Ishikawa (cell line): ENCODE measurements at regions not wholly inside any gene's neighbourhood (a gene's known extent, or its start where the extent isn't known, plus 50 kb on each side); places are given as distances from the start of the nearest gene placed in this dataset.

ENCODE experiments used
- CEBPB ChIP-seq: IDR thresholded peaks from 2 replicates; pipeline ENCODE4 v1.6.1; 2012
- CREB1 ChIP-seq: IDR thresholded peaks from 2 replicates; pipeline ENCODE4 v1.6.1; 2012; ENCODE audit warnings: low read depth
- EP300 ChIP-seq: IDR thresholded peaks from 2 replicates; pipeline ENCODE4 v1.6.1; 2012; ENCODE audit warnings: borderline replicate concordance
- FOXM1 ChIP-seq: IDR thresholded peaks from 2 replicates; pipeline ENCODE4 v1.6.1; 2012; ENCODE audit warnings: low read depth, borderline replicate concordance
- RAD21 ChIP-seq: IDR thresholded peaks from 2 replicates; pipeline ENCODE4 v1.6.1; 2012; ENCODE audit warnings: low read depth
- TEAD4 ChIP-seq: IDR thresholded peaks from 2 replicates; pipeline ENCODE4 v1.6.1; 2012
- YY1 ChIP-seq: IDR thresholded peaks from 2 replicates; pipeline ENCODE4 v1.6.1; 2012; ENCODE audit warnings: low read depth
- ZBTB7A ChIP-seq: IDR thresholded peaks from 2 replicates; pipeline ENCODE4 v1.6.1; 2012; ENCODE audit warnings: low read depth
- TF ChIP-seq, protein P1 (sequence below): IDR thresholded peaks from 2 replicates; pipeline ENCODE4 v1.6.1; 2012
- TF ChIP-seq, protein P2 (sequence below): IDR thresholded peaks from 2 replicates; pipeline ENCODE4 v1.6.1; 2012

DNA sequence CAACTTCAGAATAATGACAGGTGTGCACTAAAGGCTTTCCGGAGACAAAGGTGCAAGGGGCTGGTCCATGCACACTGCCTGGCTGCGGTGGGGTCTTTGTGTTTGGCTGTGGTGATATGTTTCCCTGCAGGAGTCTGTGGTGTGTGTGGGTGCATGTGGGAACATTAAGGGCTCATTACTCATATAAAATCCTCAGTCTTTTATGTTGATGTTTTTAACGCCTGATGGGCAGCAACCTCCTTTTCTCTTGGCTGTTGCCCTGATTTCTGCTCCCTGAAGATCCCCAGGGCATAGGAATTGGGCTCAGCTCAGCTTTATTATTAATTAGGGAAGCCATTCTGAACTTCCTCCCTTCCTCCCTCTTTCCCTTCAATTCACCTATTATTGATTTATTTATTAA is 67.6 kb upstream of the SPAG17 start:
- TF ChIP-seq EP300 (no peak), RAD21 (no peak), CEBPB (no peak), CREB1 (no peak), FOXM1 (no peak), TEAD4 (no peak), YY1 (no peak), ZBTB7A (no peak)
- TF ChIP-seq, protein P1, sequence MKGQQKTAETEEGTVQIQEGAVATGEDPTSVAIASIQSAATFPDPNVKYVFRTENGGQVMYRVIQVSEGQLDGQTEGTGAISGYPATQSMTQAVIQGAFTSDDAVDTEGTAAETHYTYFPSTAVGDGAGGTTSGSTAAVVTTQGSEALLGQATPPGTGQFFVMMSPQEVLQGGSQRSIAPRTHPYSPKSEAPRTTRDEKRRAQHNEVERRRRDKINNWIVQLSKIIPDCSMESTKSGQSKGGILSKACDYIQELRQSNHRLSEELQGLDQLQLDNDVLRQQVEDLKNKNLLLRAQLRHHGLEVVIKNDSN: no peak
- TF ChIP-seq, protein P2, sequence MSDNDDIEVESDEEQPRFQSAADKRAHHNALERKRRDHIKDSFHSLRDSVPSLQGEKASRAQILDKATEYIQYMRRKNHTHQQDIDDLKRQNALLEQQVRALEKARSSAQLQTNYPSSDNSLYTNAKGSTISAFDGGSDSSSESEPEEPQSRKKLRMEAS: no peak
